ENCODE measurements at regions not wholly inside any gene's neighbourhood (a gene's known extent, or its start where the extent isn't known, plus 50 kb on each side); places are given as distances from the start of the nearest gene placed in this dataset.

DNA sequence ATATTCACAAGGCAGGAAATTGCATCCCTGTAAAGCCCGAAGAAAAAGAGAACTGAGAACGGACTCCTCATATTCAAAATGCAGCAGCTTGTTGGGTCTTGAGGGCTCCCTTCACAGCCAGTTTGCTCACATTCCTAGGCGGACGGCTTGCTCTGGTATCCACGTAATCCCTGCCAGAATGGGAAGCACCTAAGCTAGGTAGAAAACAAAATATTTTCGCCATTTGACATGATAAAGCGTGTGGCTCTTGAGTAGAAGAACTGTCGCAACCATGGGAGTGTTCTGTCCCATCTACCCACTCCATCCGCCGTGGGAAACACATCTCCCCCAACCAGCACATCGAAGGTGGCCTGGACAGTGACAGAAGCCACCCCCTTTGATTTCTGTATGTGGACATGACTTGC lies 183.1 kb downstream of the GAS1 start:
- DNase-seq = no peak

DNA sequence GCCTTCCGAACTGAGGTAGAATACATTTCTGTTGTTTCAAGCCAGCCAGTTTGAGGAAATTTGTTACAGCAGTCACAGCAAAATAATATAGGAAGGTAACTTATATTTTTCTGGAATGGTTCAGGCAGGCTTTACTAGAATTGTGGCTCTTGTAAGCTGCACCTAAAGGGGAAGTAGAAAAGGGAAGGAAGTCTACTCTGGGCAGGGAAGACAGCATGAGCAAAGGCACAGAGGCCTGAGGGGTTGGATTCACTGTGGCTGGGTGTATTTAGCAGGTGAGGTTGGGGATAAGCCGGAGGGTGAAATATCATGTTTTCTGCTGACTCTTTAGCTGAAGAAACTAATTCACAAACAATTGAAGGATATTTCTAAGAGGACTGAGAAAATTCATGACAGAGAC lies 183.5 kb downstream of the GAS1 start:
- no peak for DNase-seq

DNA sequence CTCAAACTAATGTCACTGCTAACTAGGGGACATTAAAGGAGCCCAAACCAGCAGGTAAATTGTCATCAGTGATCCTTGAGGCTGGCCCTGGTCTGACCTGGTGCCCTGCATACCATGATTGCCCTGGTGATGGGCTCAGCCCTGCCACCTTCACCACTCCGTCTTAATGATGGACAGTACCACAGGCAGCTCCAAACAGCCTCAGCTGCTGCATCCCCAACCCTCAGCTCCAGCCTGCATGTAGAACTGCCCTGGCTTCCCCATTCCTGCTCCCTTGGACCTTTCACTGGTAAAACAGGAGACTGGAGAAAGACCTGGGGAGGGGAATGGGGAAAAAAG lies 190.0 kb downstream of the GAS1 start:
- DNase-seq = no peak

DNA sequence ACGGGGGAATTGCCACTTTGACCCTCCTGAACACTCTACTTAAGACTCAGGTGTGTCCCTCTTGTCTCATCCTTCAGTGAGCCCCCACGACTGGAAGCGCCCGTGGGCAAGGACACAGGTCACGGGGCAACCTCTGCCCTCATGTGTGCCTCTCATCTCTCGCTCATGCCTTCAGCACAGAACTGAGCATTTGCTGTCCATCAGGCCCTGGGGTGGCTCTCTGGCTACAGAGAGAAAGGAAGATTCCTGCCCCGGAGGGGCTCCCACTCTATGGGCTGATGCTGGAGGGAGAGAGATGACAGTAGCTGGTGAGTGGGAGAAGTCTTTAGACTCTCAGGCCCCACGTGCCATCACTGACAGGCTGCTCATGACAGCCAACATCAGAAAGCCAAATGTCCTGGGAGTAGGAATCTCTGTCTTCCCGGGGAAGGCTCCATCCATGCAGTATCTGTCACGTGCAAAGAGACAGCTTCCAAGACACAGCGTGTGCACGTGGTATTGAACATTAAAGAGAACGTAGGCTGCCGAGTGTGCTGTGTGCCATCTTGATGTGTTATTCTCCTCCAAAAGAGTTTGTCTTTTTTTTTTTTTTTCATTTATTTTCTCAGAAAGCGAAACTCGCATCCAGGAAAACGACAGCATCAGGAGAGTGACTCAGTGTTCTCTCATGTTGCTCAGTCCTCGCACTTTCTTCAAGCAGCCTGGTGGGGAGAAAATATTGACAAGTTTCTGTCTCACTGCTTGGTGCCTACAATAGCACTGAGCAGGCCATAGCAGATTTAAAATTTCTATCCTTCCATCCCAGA lies 190.5 kb downstream of the GAS1 start:
- DNase-seq = no peak

DNA sequence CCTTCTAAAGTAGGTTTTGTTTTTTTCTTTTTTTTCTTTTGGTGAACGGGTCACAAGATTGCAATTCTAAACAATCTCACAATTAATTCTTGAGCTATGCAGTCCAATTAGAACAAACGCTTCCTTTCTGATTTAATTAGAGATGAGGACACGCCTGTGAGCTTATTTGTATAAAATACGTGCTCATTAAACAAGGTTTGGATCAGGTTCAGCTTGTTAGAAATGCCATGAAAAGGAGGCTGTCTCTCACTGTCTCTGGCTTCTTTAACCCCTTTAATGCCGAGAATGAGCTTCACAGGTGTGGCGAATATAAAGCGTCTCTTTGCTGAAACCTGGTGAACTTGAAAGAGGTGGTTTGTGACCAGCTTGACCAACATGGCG lies 191.8 kb downstream of the GAS1 start:
- DNase-seq = no peak

DNA sequence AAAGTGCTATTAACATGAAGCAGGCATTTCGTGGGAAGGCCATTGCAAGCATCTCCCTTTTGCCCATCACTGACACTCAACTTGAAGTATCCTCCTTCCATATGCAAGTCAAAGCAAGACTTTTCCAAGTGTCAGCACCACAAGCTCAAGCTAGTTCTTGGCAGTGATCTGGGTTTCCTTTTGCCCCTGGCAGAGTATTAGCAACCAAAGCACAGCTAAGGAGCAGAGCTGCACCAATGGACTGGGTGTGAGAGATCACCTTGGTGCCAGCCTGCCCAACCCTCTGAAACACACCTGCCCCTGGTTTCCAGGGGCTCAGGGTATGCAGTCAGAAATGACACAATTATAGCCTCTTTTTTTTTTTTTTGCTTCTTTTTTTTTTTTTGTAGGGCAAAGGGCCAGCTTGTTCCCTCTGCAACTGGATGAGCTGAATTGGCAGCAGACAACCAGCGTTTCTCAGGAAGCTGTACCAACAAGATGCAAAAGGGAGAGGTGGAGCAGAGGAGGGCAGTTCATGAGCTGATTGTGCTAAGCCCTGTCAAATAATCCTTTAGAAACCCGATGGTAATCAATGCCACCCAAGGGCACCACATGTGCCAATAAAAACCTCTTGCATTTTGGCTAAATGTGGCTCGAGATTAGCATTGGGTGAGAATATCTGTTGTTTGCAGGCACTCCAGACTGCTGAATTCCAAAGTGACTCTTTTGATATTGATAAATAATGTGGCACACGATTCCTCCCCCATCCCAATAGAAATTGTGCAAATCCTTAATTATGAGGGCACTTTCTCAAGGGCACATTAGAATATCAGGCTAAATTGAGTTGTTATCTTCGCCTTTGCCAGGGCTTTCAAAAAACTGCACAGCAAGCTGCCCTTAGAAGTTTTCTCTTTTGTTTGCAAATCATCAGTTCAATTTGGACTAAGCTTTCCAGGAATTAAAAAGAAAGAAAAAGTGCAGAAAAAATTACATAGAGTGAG lies 192.4 kb downstream of the GAS1 start:
- DNase-seq = no peak

DNA sequence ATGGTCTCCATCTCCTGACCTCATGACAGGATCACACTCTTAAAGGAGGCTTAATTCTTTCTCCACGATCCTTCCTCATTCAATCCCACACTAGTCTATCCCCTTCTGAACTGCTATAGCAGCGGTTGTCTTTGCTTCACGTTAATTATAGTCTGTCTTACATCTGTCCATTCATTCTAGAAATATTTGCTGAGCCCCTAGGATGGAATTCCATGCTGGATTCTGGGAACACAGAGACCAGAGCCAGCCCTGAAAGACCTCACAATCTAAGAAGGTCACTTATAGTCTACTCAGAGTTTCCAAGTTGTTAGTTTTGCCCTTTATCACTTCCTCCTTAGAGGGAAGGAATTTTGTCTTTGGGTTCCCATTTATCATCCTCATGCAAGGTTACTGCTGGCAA lies 193.5 kb downstream of the GAS1 start:
- no peak for DNase-seq

DNA sequence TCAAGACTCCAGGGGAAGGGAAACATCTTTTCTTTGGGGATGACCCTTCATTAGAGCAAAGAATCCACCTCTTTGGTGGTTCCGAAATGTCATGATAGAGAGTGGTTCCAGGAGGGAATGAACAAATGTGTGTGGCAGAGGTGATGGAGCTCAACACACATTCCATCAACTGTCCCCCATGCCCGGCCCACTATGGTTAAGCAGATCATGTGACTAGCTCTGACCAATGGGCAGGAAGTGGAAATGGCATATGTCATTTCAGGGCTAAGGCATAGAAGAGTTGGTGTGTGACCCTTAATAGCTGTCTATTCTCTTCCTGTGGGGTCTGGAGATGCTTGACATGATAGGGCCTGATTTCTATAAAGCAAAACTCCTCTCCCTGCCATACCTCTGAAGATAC lies 194.6 kb downstream of the GAS1 start:
- DNase-seq = no peak

DNA sequence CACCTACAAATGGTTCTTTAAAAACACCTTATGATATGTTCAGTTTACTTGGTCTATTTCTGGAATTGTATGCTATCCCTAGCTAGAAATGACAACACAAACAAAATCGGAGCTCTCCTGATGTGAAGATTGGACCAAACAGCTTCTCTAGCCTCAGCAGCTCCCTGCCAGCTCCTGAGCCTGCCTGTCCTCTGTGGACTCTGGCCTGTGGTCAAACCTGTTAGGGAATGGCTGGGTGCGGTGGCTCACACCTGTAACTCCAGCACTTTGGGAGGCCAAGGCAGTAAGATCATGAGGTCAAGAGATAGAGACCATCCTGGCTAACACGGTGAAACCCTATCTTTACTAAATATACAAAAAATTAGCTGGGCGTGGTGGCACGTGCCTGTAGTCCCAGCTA lies 195.3 kb downstream of the GAS1 start:
- DNase-seq = no peak

DNA sequence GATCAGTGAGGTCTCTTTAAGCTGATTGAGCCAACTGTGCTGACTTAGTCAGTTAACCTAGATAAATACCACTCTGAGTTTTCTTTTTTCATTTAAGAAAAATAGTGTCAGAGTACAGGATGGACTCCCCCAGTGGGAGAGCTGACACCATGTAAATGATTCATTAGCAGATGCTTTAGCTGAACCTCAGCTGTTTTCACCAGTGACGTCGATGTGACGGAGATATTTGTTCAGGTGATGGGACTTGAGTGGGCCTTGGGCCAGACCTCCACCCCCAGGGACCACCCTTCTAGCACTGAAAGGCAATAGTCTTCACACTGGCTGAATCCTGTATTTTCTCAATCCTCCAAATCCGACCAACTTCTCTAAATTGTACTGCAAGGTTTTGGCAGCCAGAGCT lies 196.1 kb downstream of the GAS1 start:
- DNase-seq = peak; percentile 49

DNA sequence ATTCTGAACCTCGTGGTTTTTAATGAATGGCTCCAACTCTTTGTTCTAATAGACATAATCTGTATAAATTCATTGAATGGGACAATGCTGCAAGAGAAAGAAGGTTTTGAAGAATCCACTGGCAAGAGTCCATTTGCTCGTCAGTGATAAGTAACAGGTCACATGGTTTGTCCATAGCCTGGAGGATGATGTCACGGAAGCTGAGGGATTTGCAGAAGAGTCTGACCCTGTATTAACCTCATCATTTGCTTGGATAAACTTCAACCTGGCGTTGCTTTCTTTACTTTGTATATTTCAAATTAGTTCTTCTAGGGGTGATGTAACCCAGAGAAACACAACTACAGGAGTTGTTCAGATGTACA lies 197.4 kb downstream of the GAS1 start:
- DNase-seq = peak; percentile 94

DNA sequence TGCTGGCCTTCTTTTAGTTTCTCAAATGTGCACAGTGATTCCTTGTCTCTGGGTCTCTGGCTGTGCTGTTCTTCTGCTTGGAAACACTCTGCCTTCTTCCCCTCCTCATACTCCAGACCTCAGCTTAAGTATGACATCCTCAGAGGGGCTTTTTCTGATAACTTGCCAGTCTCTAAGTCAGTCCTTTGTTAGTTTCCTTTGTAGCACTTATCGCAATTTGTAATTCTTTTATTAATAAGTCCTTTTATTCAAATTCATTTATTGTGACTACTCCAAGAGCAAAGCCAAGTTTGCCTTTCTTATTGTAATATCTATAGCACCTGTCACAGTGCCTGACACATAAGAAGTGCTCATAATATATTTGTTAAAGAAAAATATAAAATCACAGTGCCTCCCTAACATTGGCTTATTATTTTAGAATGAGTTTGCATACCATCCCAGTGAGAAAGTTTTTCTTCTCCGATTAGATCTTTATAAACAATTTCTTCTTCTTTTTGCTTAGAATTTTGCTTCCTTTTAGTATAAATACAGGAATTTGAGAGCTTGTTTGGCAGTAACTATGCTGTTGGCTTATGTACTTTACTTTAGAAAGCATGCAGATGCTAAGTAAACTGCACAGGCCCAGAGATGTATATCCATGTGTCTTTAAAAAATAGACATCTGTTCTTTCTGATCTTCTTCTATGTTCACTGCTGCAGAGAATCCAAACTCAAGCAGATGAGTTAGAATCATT lies 198.0 kb downstream of the GAS1 start:
- no peak for DNase-seq

DNA sequence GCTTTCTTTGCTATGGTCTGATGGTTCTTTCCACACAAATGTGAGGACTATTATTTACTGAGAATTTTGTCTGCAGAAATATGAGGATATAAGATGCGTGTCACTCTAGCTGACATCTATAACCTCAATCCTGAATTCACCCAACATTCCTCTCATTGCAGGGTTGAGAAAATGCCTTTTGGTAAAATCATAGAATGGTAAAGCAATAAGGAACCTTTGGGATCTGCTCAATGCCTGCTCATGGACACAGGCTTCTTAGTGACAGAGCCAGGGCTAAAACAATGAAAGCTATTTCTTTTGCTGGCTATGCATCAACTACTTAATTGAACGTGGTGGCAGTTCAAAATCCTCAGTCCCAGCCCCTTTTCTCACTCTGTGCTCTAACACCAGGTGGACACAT lies 199.6 kb downstream of the GAS1 start:
- DNase-seq = no peak

DNA sequence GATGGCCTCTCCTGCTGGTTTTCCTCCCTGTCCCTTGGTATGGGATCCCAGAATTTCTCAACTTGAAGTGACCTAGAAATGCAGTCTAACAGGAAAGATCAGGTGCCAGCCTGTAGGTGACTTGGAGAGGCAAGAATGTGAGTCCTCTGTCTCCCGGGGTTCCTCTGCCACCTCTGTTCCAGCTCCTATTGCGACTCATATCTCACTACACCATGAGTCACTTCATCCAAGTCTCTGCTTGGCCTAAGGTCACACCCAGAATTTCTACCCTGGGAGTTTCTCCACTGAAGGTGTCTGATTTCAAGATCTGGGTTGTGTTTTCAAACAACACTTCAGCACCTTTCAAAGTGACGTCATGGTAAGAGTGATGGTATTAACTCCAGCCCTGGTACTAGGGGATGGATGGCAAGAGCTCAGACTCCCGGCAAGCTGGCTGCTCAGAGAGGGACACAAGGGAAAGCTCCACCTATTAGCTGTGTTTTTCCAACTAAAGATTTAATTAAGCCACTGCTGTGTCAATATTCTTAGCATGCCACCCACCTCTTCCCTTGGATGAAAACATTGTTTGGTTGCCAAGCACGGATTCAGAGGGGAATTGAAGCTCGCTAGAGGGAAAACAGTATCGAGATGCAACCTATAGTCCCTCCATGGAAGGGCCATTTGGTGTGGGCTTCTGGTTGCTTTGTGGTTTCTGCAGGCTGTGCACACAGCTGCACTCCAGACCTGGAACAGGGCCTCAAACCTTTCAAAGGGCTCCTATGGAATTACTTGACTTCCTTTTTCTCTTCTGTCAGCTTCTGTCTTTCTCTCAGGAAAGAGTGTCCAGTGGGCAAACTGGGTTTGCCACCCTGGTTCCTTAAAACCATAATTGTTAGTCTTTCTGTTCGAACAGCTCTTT lies 205.7 kb downstream of the GAS1 start:
- DNase-seq = peak; percentile 61

DNA sequence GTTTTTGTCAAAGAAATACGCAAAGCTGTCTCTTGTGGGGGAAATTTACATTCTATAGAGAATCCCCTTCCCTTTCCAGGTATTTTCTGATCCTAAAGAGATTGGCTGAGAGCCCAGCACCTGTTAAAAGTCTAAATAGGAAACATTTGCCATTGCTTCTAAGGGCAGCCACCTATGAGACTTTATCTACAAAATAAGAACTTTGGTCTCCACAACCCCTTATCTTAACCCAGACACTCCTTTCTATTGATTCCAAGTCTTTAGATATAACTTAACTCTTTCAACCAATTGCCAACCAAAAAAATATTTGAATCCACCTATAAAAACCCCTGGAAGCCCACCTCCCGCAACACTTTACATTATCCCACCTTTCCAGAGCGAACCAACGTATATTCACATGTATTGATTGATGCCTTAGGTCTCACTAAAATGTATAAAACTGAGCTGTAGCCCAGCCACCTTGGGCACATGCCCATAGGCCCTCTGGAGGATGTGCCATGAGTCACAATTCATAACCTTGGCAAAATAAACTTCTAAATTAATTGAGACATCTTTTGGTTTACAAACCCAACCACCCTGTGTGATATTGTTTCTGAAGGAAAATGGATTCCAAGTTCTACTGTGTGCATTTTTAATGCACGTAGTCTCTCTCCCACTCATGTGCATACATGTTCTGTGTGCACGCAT lies 211.4 kb downstream of the GAS1 start:
- peak; percentile 11 for DNase-seq

DNA sequence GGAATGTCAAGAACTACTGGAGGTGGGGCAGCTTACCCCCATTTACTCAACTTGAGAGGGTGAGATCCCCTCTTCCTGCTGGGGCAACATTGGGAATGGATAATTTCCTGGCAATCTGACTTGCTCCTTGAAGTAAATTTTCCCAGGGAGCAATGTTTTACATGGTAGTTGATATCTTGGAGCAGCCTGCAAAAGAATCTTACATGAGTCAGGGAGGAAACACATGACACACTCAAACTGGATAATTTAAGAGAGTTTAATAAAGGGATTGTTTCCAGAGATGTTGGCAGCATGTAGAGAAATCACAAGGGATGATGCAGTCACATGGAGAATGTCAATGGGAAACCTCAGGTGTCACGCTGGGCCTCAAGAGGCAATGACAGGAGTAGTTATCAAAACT lies 212.5 kb downstream of the GAS1 start:
- DNase-seq = no peak

DNA sequence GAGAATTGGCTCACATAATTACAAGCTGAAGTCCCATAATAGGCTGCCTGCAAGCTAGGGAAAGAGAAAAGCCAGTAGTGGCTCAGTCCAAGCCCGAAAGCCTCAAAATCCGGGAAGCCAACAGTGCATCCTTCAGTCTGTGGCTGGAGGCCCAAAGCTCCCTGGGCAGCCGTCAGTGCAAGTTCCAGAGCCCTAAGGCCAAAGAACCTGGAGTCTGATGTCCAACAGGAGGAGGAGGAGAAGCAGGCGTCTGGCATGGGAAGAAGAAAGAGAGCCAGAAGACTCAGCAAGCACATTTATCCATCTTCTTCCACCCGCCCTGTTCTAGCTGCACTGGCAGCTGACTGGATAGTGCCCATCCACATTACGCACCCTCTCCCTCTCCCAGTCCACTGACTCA lies 213.4 kb downstream of the GAS1 start:
- peak; percentile 40 for DNase-seq

DNA sequence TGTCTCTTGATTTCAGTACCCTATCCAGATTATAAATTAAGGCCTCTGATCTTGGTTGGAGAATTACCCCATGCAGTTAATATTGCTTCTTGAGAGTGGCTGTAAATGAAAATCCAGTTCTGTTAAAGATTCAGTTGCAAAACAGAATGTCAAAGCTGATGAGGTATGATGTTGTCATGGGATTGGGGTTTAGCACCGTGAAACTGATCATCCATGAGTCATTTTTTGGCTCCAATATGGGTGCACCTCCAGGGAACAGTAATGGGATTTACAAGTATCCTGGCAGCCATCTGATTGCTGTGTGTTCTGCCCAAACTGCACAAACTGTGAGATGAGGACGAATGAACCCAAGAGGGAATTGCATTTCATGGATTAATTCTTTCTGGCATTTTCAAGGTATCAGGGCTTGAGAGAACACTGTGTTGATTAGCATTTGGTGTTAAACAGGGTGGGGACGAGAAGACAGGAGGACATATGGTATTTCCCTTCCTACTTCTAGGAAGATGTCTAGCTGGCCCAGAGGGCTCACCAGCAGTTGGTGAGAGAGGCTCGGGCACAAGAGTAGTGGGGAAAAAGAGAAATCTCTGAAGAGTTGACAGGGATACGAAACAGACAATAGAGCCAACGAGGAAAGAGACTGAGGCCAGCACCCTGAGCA lies 214.7 kb downstream of the GAS1 start:
- DNase-seq = peak; percentile 94

DNA sequence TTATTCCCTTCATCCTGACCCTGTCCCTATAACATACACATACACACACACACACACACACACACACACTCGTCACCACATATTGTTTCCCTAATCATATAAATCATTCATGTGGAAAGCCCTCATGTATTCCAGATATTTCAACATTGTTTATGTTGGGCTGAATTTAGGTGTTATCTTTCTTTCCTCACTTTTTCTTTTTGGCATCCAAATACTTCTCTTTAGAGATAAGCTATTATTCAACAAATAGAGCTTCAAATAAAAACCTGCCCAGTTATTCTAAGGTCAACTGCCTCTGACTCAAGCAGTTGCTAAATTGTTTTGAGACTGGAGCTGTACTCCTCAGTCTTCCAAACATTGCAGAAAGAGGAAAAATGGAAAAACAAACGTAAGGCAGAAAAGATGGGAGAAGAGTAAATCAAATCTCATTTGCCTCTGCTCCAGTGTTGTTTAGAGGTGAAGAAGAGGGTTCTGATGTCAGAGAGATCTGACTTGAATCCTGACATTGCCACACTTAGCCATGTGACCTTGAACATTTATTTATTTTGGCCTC lies 215.7 kb downstream of the GAS1 start:
- DNase-seq = no peak

DNA sequence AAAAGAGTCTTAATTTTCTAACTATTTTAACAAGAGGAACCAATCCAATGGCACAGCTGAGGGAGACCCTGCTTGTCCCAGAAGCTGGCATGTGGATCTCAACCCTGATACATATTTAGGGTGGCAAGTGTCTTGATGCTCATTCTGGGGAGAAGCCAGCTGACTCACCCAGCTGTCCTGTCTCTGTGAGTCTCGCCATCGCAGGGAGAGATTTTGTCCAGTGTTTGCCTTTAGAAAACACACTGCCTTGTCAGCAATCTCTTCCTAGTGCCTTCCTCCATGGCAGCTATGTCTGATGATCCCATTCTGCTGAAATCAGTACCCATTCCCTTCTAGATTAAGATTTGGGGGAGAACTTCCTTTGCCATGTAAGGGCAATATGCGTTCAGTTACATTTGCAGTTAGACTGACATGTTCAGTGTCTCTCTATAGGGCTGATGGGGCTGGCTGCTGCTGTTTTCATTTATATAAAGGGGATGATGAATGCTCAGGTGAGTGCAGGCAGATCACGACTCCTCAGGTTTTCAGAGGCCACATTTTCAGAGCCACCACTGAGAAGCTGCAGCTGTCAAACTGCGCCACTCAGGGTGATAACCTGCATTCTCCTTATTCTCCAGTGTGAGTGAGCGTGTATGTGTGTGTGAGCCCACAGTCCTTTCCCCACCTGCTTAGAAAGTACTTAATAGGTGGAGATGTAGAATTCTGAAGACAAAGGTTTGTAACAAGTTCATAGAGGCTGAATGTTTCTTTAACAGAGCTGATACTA lies 217.0 kb downstream of the GAS1 start:
- DNase-seq = peak; percentile 73
